ENCODE measurements at regions not wholly inside any gene's neighbourhood (a gene's known extent, or its start where the extent isn't known, plus 50 kb on each side); places are given as distances from the start of the nearest gene placed in this dataset.

- ATAC-seq (ENCODE audit: low read depth in 2 of 2) (no peak), DNase-seq (no peak)
- Mint-ChIP-seq H3K36me3 (no peaks in the 10 kb centered on the region), H3K4me3 (no peak overlapping the region), H3K4me1 (no peaks in the 10 kb centered on the region), H3K27me3 (no peaks in the 10 kb centered on the region), H3K27ac (no peak overlapping the region), H3K9me3 (peaks cover 0 to 5% (median 2%) of the 10 kb centered on the region in 7 donors)
These were observed 472.2 kb upstream of the STXBP6 start for GRCh38 chr14:25522116-25522515.

DNA sequence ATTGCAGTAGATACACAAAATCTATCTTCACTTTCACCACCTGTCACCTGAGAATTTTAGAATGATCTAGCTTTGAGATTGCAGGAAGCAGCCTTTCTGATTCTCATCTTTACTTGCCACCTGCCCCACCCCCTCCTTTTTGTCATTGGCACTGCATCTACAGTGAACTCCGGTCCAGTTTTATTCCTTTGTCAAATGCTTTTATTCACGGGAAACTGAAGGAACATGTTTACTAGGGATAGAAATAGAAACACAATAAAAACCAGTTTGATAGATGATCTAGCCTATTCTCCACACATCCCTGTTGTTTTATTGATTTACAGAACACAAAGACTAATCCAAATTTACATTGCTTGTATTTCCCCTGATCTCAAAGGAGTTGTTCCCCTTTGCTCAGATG is 471.7 kb upstream of the STXBP6 start:
- no peak overlapping the region for H3K4me3 Mint-ChIP-seq
- no peaks in the 10 kb centered on the region for H3K4me1 Mint-ChIP-seq
- no peaks in the 10 kb centered on the region for H3K36me3 Mint-ChIP-seq
- ATAC-seq (ENCODE audit: low read depth in 2 of 2), result no peak
- peaks cover 0 to 5% (median 2%) of the 10 kb centered on the region in 7 donors for H3K9me3 Mint-ChIP-seq
- no peak overlapping the region for H3K27ac Mint-ChIP-seq
- no peak for DNase-seq
- H3K27me3 Mint-ChIP-seq, result no peaks in the 10 kb centered on the region

- ATAC-seq (ENCODE audit: low read depth in 2 of 2) (no peak), DNase-seq (no peak)
- Mint-ChIP-seq H3K36me3 (no peaks in the 10 kb centered on the region), H3K27me3 (no peaks in the 10 kb centered on the region), H3K27ac (no peak overlapping the region), H3K9me3 (peaks cover 0 to 5% (median 2%) of the 10 kb centered on the region in 7 donors), H3K4me1 (no peaks in the 10 kb centered on the region), H3K4me3 (no peak overlapping the region)
These were observed 470.9 kb upstream of the STXBP6 start for GRCh38 chr14:25520821-25521220.

DNA sequence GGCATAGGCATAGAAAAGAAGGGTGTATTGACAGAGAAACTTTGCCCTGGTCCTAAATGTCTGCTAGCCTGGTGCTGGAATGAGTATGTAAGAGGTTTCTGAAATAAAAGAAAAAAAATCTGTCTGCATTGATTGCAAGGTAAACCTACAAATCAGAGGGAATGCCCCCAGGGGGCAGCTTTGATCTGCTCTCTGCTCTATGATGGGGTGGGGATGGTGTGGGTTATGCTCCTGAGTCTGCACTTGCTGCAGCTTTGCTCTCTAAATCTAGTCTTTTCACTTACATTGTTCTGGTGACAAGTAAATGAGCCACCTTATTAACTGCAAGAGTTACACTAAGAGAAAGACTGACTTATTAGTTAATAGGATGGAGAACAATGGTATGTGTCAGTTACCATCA is 468.4 kb upstream of the STXBP6 start:
- H3K27me3 Mint-ChIP-seq, result no peaks in the 10 kb centered on the region
- DNase-seq (no peak), ATAC-seq (ENCODE audit: low read depth in 2 of 2) (no peak)
- H3K4me1 Mint-ChIP-seq, result no peaks in the 10 kb centered on the region
- peaks cover 2 to 15% (median 6%) of the 10 kb centered on the region in 7 donors for H3K9me3 Mint-ChIP-seq
- H3K36me3 Mint-ChIP-seq, result no peaks in the 10 kb centered on the region
- H3K4me3 Mint-ChIP-seq, result no peak overlapping the region
- H3K27ac Mint-ChIP-seq, result no peak overlapping the region

DNA sequence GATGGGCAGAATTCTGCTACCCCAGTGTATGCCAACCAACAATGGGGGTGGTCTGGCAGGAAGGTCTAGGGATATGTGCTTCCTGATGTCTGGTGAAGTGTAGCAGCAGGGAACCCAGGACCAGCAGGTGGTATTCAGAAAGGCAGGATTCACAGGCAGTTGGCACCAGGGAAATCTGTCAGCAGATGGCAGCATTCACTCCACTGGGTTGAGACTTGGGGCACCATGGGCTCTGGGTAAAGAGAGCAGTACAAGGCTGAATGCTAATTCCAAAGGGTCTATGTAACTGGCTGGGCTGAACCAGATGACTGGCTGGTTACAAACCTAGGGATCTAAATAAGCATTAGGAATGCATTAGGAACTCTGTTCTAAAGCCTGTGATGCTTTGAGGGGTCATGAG is 466.9 kb upstream of the STXBP6 start:
- H3K27me3 Mint-ChIP-seq, result no peaks in the 10 kb centered on the region
- DNase-seq, result no peak

GRCh38 chr14:25508845-25509244 is 458.9 kb upstream of the STXBP6 start:
- no peak for DNase-seq
- Mint-ChIP-seq H3K36me3 (no peaks in the 10 kb centered on the region), H3K4me3 (no peak overlapping the region), H3K27me3 (no peaks in the 10 kb centered on the region), H3K4me1 (no peaks in the 10 kb centered on the region), H3K27ac (no peak overlapping the region), H3K9me3 (peaks cover 0 to 16% (median 10%) of the 10 kb centered on the region in 7 donors)
- no peak for ATAC-seq (ENCODE audit: low read depth in 2 of 2)

More for the DNA sequence above, 466.9 kb upstream of the STXBP6 start:
- no peak for ATAC-seq (ENCODE audit: low read depth in 2 of 2)
- no peak overlapping the region for H3K27ac Mint-ChIP-seq
- no peaks in the 10 kb centered on the region for H3K4me1 Mint-ChIP-seq
- H3K4me3 Mint-ChIP-seq, result no peak overlapping the region
- H3K36me3 Mint-ChIP-seq, result no peaks in the 10 kb centered on the region
- peaks cover 5 to 22% (median 10%) of the 10 kb centered on the region in 7 donors for H3K9me3 Mint-ChIP-seq

DNA sequence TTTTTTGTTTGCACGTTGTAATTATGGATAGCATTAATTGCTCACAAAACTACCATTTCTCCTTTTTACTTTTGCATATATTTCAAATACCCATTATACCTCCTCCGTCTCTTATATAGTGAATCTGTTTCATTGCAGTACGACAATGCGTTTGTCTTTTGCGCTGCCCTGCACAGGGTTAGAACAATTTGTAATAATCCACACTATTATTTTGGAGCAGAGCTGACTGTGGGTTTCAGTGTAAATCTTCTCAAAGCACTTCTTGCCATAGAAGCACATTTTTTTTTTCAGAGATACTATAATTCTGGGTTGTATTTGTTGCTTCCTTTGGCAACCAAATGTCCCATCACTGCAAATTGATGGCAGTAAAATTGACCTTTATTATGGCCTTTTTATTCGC is 451.8 kb upstream of the STXBP6 start:
- Mint-ChIP-seq H3K9me3 (peaks cover 0 to 8% (median 2%) of the 10 kb centered on the region in 7 donors), H3K27ac (no peak overlapping the region), H3K4me3 (no peak overlapping the region), H3K27me3 (no peaks in the 10 kb centered on the region), H3K36me3 (no peaks in the 10 kb centered on the region), H3K4me1 (no peaks in the 10 kb centered on the region)
- ATAC-seq (ENCODE audit: low read depth in 2 of 2) (no peak), DNase-seq (no peak)

- peaks cover 0 to 2% (median 0%) of the 10 kb centered on the region in 7 donors for H3K9me3 Mint-ChIP-seq
- DNase-seq (no peak), ATAC-seq (ENCODE audit: low read depth in 2 of 2) (no peak)
- H3K4me1 Mint-ChIP-seq, result no peaks in the 10 kb centered on the region
- H3K27ac Mint-ChIP-seq, result no peak overlapping the region
- H3K4me3 Mint-ChIP-seq, result no peak overlapping the region
- H3K36me3 Mint-ChIP-seq, result no peaks in the 10 kb centered on the region
- H3K27me3 Mint-ChIP-seq, result no peaks in the 10 kb centered on the region
These were observed 439.0 kb upstream of the STXBP6 start for GRCh38 chr14:25488961-25489360.

GRCh38 chr14:25485381-25485780 is 435.4 kb upstream of the STXBP6 start:
- no peak for DNase-seq
- Mint-ChIP-seq H3K36me3 (no peaks in the 10 kb centered on the region), H3K9me3 (peaks cover 0 to 6% (median 0%) of the 10 kb centered on the region in 7 donors), H3K4me1 (no peaks in the 10 kb centered on the region), H3K4me3 (no peak overlapping the region), H3K27ac (no peak overlapping the region), H3K27me3 (no peaks in the 10 kb centered on the region)
- no peak for ATAC-seq (ENCODE audit: low read depth in 2 of 2)

DNA sequence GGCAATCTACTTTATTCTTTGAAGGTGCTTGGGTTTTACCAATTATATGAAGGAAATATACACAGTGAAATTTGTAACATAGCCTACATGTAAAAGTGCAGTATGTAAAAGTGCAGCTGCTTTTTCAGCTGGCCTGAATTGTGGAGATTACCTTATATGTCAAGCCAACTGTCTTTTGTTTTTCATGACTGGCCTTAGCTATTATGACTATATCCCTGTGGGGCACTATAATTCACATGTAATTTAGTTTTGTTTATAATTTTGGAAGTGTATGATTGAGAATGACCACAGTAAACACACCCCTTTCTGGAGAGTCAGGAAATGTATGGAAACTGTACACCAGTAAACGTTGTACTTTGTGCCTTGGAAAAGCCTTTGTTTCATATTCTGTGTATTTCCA is 435.0 kb upstream of the STXBP6 start:
- DNase-seq, result no peak
- no peak for ATAC-seq (ENCODE audit: low read depth in 2 of 2)
- Mint-ChIP-seq H3K4me1 (no peaks in the 10 kb centered on the region), H3K9me3 (peaks cover 0 to 6% (median 0%) of the 10 kb centered on the region in 7 donors), H3K36me3 (no peaks in the 10 kb centered on the region), H3K27ac (no peak overlapping the region), H3K4me3 (no peak overlapping the region), H3K27me3 (no peaks in the 10 kb centered on the region)

- H3K4me3 Mint-ChIP-seq, result no peak overlapping the region
- H3K9me3 Mint-ChIP-seq, result peaks cover 0 to 6% (median under 1%) of the 10 kb centered on the region in 7 donors
- DNase-seq (no peak), ATAC-seq (ENCODE audit: low read depth in 2 of 2) (no peak)
- H3K27ac Mint-ChIP-seq, result no peak overlapping the region
- H3K36me3 Mint-ChIP-seq, result no peaks in the 10 kb centered on the region
- no peaks in the 10 kb centered on the region for H3K27me3 Mint-ChIP-seq
- H3K4me1 Mint-ChIP-seq, result no peaks in the 10 kb centered on the region
These were observed 434.3 kb upstream of the STXBP6 start for GRCh38 chr14:25484235-25484634.

- DNase-seq (no peak), ATAC-seq (ENCODE audit: low read depth in 2 of 2) (no peak)
- Mint-ChIP-seq H3K9me3 (peaks cover 0 to 14% (median 2%) of the 10 kb centered on the region in 7 donors), H3K4me1 (no peaks in the 10 kb centered on the region), H3K27ac (no peak overlapping the region), H3K36me3 (no peaks in the 10 kb centered on the region), H3K4me3 (no peak overlapping the region), H3K27me3 (no peaks in the 10 kb centered on the region)
These were observed 427.6 kb upstream of the STXBP6 start for GRCh38 chr14:25477316-25478098.

DNA sequence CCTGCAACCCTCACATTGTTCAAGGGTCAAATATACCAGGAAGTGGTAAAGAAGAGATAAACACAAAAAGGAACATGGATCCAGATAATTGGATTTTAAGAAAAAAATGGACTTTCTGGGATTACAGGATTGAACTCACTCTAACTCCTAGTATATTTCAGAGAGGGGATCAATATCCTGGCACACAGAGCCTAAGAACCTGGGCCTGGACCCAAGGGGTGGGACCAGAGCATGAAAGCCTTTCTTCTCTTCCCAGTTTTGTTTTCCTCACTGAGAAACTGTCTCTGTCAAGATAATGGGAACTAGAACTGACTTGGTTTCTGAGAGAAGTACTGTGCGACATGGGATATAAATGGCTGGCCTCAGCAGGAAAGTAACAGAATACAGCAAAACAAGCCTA is 422.8 kb upstream of the STXBP6 start:
- ATAC-seq (ENCODE audit: low read depth in 2 of 2), result no peak
- Mint-ChIP-seq H3K27ac (no peak overlapping the region), H3K4me1 (no peaks in the 10 kb centered on the region), H3K9me3 (peaks cover 0 to 7% (median 0%) of the 10 kb centered on the region in 7 donors), H3K27me3 (no peaks in the 10 kb centered on the region), H3K36me3 (no peaks in the 10 kb centered on the region), H3K4me3 (no peak overlapping the region)
- DNase-seq, result no peak

DNA sequence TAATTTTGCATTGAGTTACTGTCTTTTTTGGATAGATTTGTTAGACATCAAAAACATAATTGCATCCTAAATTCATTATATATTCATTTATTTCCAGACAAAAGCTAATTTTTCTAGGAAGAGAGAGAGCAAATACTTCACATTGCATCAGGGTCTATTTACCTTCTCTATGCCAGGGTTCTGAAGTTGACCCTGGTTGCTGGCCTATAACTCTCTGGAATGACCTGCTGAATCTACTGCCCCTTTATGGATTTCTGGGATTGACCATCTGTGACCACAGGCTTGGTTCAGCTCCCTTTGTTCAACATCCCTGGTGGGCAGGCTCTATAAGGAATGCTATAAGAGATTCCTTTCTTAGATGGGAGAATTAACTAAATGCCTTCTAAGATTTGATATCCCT is 414.8 kb upstream of the STXBP6 start:
- H3K27me3 Mint-ChIP-seq, result no peaks in the 10 kb centered on the region

More for the DNA sequence above, 414.8 kb upstream of the STXBP6 start:
- DNase-seq (no peak), ATAC-seq (ENCODE audit: low read depth in 2 of 2) (no peak)
- Mint-ChIP-seq H3K4me1 (no peaks in the 10 kb centered on the region), H3K36me3 (no peaks in the 10 kb centered on the region), H3K4me3 (no peak overlapping the region), H3K27ac (no peak overlapping the region), H3K9me3 (peaks cover 0 to 10% (median 2%) of the 10 kb centered on the region in 7 donors)

All from naive B cell (primary cell).